IMR-90 (cell line): ENCODE measurements at regions not wholly inside any gene's neighbourhood (a gene's known extent, or its start where the extent isn't known, plus 50 kb on each side); places are given as distances from the start of the nearest gene placed in this dataset.

Source experiments
- ATAC-seq: fragments of 200-7000 bp; cut with Tn5 transposase; 2 replicates; pipeline ENCODE4 v1.9.1; 2020; ENCODE audit warnings: low read depth, mild to moderate bottlenecking, moderate library complexity
- BruUV-seq: library from RNA; stranded (reverse); fragments of 400-500 nt; replicated peaks from 2 replicates; lab custom pipeline; 2021; lab: Mats Ljungman, UMichigan
- CTCF ChIA-PET: fragments of 300-600 bp; formaldehyde crosslinking; extraction: SDS; loops from one replicate; lab custom pipeline; 2021; ENCODE audit warnings: antibody characterized with exemption; lab: Yijun Ruan, JAX
- POLR2A ChIA-PET: fragments of 300-600 bp; sonication (Branson Sonifier 250); formaldehyde crosslinking; loops from one replicate; lab custom pipeline; 2022; ENCODE audit warnings: antibody characterized with exemption; ENCODE audit not compliant: unreplicated experiment; lab: Charles Lee
- DNase-seq: peaks from one replicate; pipeline ENCODE4 v3.0.0; 2013
- H2AFZ ChIP-seq: replicated peaks from 2 replicates; pipeline ENCODE3; 2013; ENCODE audit warnings: low read length, mild to moderate bottlenecking; ENCODE audit not compliant: poor library complexity
- H2AK5ac ChIP-seq: 2 replicates; pipeline ENCODE4 v1.6.1; 2013; ENCODE audit warnings: low read depth, low read length, inconsistent platforms
- H2AK9ac ChIP-seq: replicated peaks from 2 replicates; pipeline ENCODE3; 2013; ENCODE audit warnings: mild to moderate bottlenecking, low read depth, low read length, moderate library complexity; ENCODE audit not compliant: poor library complexity
- H2BK120ac ChIP-seq: 2 replicates; pipeline ENCODE4 v1.6.1; 2013; ENCODE audit warnings: low read depth, low read length, inconsistent platforms
- H2BK15ac ChIP-seq: 3 replicates; pipeline ENCODE4 v1.6.1; 2013; ENCODE audit warnings: low read depth, low read length, inconsistent platforms
- H2BK20ac ChIP-seq: 2 replicates; pipeline ENCODE4 v1.6.1; 2013; ENCODE audit warnings: low read depth, mild to moderate bottlenecking, inconsistent platforms, low read length, moderate library complexity
- H2BK5ac ChIP-seq: 2 replicates; pipeline ENCODE4 v1.6.1; 2013; ENCODE audit warnings: mild to moderate bottlenecking, low read depth, low read length, inconsistent platforms; ENCODE audit not compliant: poor library complexity, severe bottlenecking
- H3K14ac ChIP-seq: replicated peaks from 2 replicates; pipeline ENCODE4 v1.6.1; 2013; ENCODE audit warnings: low read depth, low read length, inconsistent platforms
- H3K18ac ChIP-seq: 2 replicates; pipeline ENCODE4 v1.6.1; 2013; ENCODE audit warnings: low read depth, low read length, control low read depth
- H3K23ac ChIP-seq: 2 replicates; pipeline ENCODE4 v1.6.1; 2013; ENCODE audit warnings: low read depth, low read length, inconsistent platforms
- H3K27ac ChIP-seq: 2 replicates; pipeline ENCODE4 v1.5.1; 2013; ENCODE audit warnings: mild to moderate bottlenecking, control low read depth, low read length; ENCODE audit not compliant: insufficient read depth
- H3K27me3 ChIP-seq: 2 replicates; pipeline ENCODE4 v1.6.1; 2013; ENCODE audit warnings: low read length; ENCODE audit not compliant: control insufficient read depth, insufficient read depth
- H3K36me3 ChIP-seq: 2 replicates; pipeline ENCODE4 v1.6.1; 2013; ENCODE audit warnings: low read length, mixed read lengths; ENCODE audit not compliant: control insufficient read depth, insufficient read depth
- H3K4ac ChIP-seq: 2 replicates; pipeline ENCODE4 v1.6.1; 2013; ENCODE audit warnings: low read depth, low read length, inconsistent platforms
- H3K4me1 ChIP-seq: 2 replicates; pipeline ENCODE4 v1.6.1; 2013; ENCODE audit warnings: low read length, mixed read lengths; ENCODE audit not compliant: control insufficient read depth, insufficient read depth
- H3K4me2 ChIP-seq: 2 replicates; pipeline ENCODE4 v1.6.1; 2013; ENCODE audit warnings: low read depth, mild to moderate bottlenecking, control low read depth, low read length, moderate library complexity
- H3K4me3 ChIP-seq: 2 replicates; pipeline ENCODE4 v1.5.1; 2013; ENCODE audit warnings: low read depth, mild to moderate bottlenecking, control low read depth, low read length, moderate library complexity; ENCODE audit not compliant: insufficient read depth
- H3K56ac ChIP-seq: 2 replicates; pipeline ENCODE4 v1.6.1; 2013; ENCODE audit warnings: low read length, inconsistent platforms; ENCODE audit not compliant: insufficient read depth; ENCODE audit errors: extremely low read depth
- H3K79me1 ChIP-seq, 2 experiments: 2 replicates each; pipeline ENCODE4 v1.6.1; 2013; ENCODE audit warnings: low read length in 2 of 2, inconsistent platforms in 1 of 2, low read depth in 1 of 2
- H3K9ac ChIP-seq: 2 replicates; pipeline ENCODE4 v1.6.1; 2013; ENCODE audit warnings: low read depth, low read length, control low read depth
- H3K9me1 ChIP-seq: 2 replicates; pipeline ENCODE4 v1.6.1; 2013; ENCODE audit warnings: low read length, inconsistent platforms; ENCODE audit not compliant: insufficient read depth
- H3K9me3 ChIP-seq: 2 replicates; pipeline ENCODE4 v1.6.1; 2013; ENCODE audit warnings: low read length; ENCODE audit not compliant: control insufficient read depth, insufficient read depth
- H4K20me1 ChIP-seq: 2 replicates; pipeline ENCODE4 v1.6.1; 2013; ENCODE audit warnings: low read length, inconsistent platforms; ENCODE audit not compliant: insufficient read depth
- H4K5ac ChIP-seq: 2 replicates; pipeline ENCODE4 v1.6.1; 2013; ENCODE audit warnings: mild to moderate bottlenecking, low read depth, low read length, control low read depth
- H4K8ac ChIP-seq, 2 experiments: 2 replicates each; pipeline ENCODE4 v1.6.1; 2013; ENCODE audit warnings: low read depth in 2 of 2, low read length in 2 of 2, control low read depth in 1 of 2, inconsistent platforms in 1 of 2
- H4K91ac ChIP-seq: 2 replicates; pipeline ENCODE4 v1.6.1; 2013; ENCODE audit warnings: low read depth, low read length, inconsistent platforms; ENCODE audit not compliant: insufficient read depth
- BHLHE40 ChIP-seq: fragments of 150-350 bp; IDR thresholded peaks from 2 replicates; pipeline ENCODE4 v1.6.1; 2016; ENCODE audit warnings: mild to moderate bottlenecking, low read depth, low read length
- CEBPB ChIP-seq: IDR thresholded peaks from 2 replicates; pipeline ENCODE4 v1.6.1; 2012; ENCODE audit warnings: low read depth, low read length, improper control_type of control experiment
- CHD1 ChIP-seq: IDR thresholded peaks from 2 replicates; pipeline ENCODE4 v1.6.1; 2012; ENCODE audit warnings: low read depth, low read length, improper control_type of control experiment
- FOS ChIP-seq: fragments of 150-350 bp; IDR thresholded peaks from 2 replicates; pipeline ENCODE4 v1.6.1; 2016; ENCODE audit warnings: low read depth, low read length
- MAFK ChIP-seq: IDR thresholded peaks from 2 replicates; pipeline ENCODE4 v1.6.1; 2012; ENCODE audit warnings: low read depth, low read length, improper control_type of control experiment
- MAZ ChIP-seq: IDR thresholded peaks from 2 replicates; pipeline ENCODE4 v1.6.1; 2012; ENCODE audit warnings: low read depth, mild to moderate bottlenecking, low read length, improper control_type of control experiment, moderate library complexity, borderline replicate concordance
- MXI1 ChIP-seq: IDR thresholded peaks from 2 replicates; pipeline ENCODE4 v1.6.1; 2012; ENCODE audit warnings: low read depth, mild to moderate bottlenecking, low read length, moderate library complexity, borderline replicate concordance
- NFE2L2 ChIP-seq: fragments of 150-350 bp; IDR thresholded peaks from 2 replicates; pipeline ENCODE4 v1.6.1; 2016; ENCODE audit warnings: low read depth, mild to moderate bottlenecking, low read length
- POLR2A ChIP-seq: IDR thresholded peaks from 2 replicates; pipeline ENCODE4 v1.6.1; 2012; ENCODE audit warnings: mild to moderate bottlenecking, low read depth, low read length
- RAD21 ChIP-seq: IDR thresholded peaks from 2 replicates; pipeline ENCODE4 v1.6.1; 2012; ENCODE audit warnings: low read length, improper control_type of control experiment
- RCOR1 ChIP-seq: IDR thresholded peaks from 2 replicates; pipeline ENCODE4 v1.6.1; 2012; ENCODE audit warnings: mild to moderate bottlenecking, low read length, improper control_type of control experiment; ENCODE audit not compliant: insufficient replicate concordance
- RFX5 ChIP-seq: IDR thresholded peaks from 2 replicates; pipeline ENCODE4 v1.8.0; 2012; ENCODE audit warnings: low read depth, mild to moderate bottlenecking, low read length, moderate library complexity
- SMC3 ChIP-seq: fragments of 150-350 bp; IDR thresholded peaks from 2 replicates; pipeline ENCODE4 v1.6.1; 2016; ENCODE audit warnings: low read depth, mild to moderate bottlenecking, antibody characterized with exemption, low read length, moderate library complexity
- WGBS, 2 experiments: methylation state at CpG; one replicate each; pipeline versions ENCODE4 v1.1.5 to v1.1.7; 2013; ENCODE audit warnings: missing lambda C conversion rate in 2 of 2; ENCODE audit not compliant: insufficient read length in 1 of 2; ENCODE audit errors: extremely low coverage in 2 of 2; 5-methylcytosine and 5-hydroxymethylcytosine counted together
- dilution Hi-C: fragments of 300-500 bp; cut with HindIII; formaldehyde crosslinking; loops from one replicate; pipeline ENCODE4 v1.14.3; 2018; ENCODE audit warnings: low sequenced_read_pairs; ENCODE audit not compliant: unreplicated experiment
- in situ Hi-C: fragments of 300-500 bp; cut with MboI; formaldehyde crosslinking; loops from 3 replicates; pipeline ENCODE4 v1.14.3; 2019; ENCODE audit warnings: low sequenced_read_pairs, inconsistent platforms, mixed read lengths
- intact Hi-C: fragments of 100-400 bp; cut with micrococcal nuclease; formaldehyde crosslinking; loops from 2 replicates; pipeline ENCODE4 v1.10.0; 2022
- TF ChIP-seq, protein P1 (sequence below): fragments of 150-350 bp; IDR thresholded peaks from 2 replicates; pipeline ENCODE4 v1.6.1; 2016; ENCODE audit warnings: low read depth, mild to moderate bottlenecking, low read length, moderate library complexity, borderline replicate concordance
- TF ChIP-seq, protein P2 (sequence below): conservative IDR thresholded peaks from 2 replicates; pipeline ENCODE4 v1.5.1; 2012; ENCODE audit warnings: mild to moderate bottlenecking, low read depth, low read length, improper control_type of control experiment
- TF ChIP-seq, protein P3 (sequence below): fragments of 150-350 bp; IDR thresholded peaks from 2 replicates; pipeline ENCODE4 v1.6.1; 2017; ENCODE audit warnings: mild to moderate bottlenecking, antibody characterized with exemption, low read length, low read depth

DNA sequence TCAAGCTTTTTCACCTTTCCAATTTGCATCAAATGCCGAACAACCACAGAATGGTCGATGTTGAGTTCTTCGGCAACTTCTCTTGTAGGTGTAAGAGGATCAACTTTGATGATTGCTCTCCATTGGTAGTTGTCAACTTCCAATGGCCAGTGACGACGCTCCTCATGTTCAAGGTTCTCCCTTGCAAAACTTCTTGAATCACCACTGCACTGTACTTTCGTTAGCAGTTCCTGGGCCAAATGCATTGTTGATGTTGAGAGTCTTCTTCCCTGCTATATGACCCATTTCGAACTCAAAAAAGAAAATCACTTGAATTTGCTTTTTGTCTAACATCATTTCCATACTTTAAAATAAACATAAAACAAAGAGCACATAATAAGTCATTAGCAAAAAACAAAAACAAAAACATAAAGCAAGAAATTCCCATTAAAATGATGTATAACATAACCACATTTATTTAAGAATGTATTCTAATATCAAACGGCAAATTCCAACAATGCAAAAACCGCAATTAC, 71.2 kb upstream of the AP4E1 start:
- WGBS, 2 experiments = 100% methylated on average over 1 of the region's 9 CpGs; no CpG with 5 or more reads in 1 of the 2 experiments
- H3K23ac ChIP-seq = no peak overlapping the region
- H4K8ac ChIP-seq = no peak overlapping the region
- H3K14ac ChIP-seq = no peak overlapping the region
- no peak overlapping the region for H2AFZ ChIP-seq
- no peak overlapping the region for H4K91ac ChIP-seq
- no peak overlapping the region for H3K4me3 ChIP-seq
- no peak overlapping the region for H3K9ac ChIP-seq
- no peak overlapping the region for H2BK5ac ChIP-seq
- peaks cover 4% of the 10 kb centered on the region for H3K27me3 ChIP-seq
- H2AK5ac ChIP-seq = no peak overlapping the region
- no peaks in the 10 kb centered on the region for H4K20me1 ChIP-seq
- ChIA-PET CTCF (interaction anchor here (0.6 kb wide), 1 partner anchor 450 kb away, joined by 3 read pairs; no protein-coding TSS in a partner anchor), POLR2A (no interaction called here)
- in situ Hi-C loops = no loop called here
- H2BK20ac ChIP-seq = no peak overlapping the region
- no peaks in the 10 kb centered on the region for H3K9me1 ChIP-seq
- DNase-seq (no peak), ATAC-seq (no peak)
- H2BK120ac ChIP-seq = no peak overlapping the region
- intact Hi-C loops = no loop called here
- no peak overlapping the region for H2AK9ac ChIP-seq
- TF ChIP-seq, protein P1, sequence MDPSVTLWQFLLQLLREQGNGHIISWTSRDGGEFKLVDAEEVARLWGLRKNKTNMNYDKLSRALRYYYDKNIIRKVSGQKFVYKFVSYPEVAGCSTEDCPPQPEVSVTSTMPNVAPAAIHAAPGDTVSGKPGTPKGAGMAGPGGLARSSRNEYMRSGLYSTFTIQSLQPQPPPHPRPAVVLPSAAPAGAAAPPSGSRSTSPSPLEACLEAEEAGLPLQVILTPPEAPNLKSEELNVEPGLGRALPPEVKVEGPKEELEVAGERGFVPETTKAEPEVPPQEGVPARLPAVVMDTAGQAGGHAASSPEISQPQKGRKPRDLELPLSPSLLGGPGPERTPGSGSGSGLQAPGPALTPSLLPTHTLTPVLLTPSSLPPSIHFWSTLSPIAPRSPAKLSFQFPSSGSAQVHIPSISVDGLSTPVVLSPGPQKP = no peak
- TF ChIP-seq, protein P2, sequence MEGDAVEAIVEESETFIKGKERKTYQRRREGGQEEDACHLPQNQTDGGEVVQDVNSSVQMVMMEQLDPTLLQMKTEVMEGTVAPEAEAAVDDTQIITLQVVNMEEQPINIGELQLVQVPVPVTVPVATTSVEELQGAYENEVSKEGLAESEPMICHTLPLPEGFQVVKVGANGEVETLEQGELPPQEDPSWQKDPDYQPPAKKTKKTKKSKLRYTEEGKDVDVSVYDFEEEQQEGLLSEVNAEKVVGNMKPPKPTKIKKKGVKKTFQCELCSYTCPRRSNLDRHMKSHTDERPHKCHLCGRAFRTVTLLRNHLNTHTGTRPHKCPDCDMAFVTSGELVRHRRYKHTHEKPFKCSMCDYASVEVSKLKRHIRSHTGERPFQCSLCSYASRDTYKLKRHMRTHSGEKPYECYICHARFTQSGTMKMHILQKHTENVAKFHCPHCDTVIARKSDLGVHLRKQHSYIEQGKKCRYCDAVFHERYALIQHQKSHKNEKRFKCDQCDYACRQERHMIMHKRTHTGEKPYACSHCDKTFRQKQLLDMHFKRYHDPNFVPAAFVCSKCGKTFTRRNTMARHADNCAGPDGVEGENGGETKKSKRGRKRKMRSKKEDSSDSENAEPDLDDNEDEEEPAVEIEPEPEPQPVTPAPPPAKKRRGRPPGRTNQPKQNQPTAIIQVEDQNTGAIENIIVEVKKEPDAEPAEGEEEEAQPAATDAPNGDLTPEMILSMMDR = no peak
- TF ChIP-seq BHLHE40 (no peak), MAZ (no peak), POLR2A (no peak), SMC3 (no peak), MAFK (no peak), RAD21 (no peak), RFX5 (no peak), RCOR1 (no peak), FOS (no peak), MXI1 (no peak), CEBPB (no peak), CHD1 (no peak), NFE2L2 (no peak)
- TF ChIP-seq, protein P3, sequence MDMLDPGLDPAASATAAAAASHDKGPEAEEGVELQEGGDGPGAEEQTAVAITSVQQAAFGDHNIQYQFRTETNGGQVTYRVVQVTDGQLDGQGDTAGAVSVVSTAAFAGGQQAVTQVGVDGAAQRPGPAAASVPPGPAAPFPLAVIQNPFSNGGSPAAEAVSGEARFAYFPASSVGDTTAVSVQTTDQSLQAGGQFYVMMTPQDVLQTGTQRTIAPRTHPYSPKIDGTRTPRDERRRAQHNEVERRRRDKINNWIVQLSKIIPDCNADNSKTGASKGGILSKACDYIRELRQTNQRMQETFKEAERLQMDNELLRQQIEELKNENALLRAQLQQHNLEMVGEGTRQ = no peak
- no peak overlapping the region for H3K4me2 ChIP-seq
- no peaks in the 10 kb centered on the region for H3K36me3 ChIP-seq
- H3K4ac ChIP-seq = no peak overlapping the region
- no peak overlapping the region for H3K18ac ChIP-seq
- H3K79me1 ChIP-seq = no peaks in the 10 kb centered on the region
- H3K4me1 ChIP-seq = no peaks in the 10 kb centered on the region
- H3K56ac ChIP-seq = no peak overlapping the region
- H4K5ac ChIP-seq = no peak overlapping the region
- H2BK15ac ChIP-seq = no peak overlapping the region
- dilution Hi-C loops = no loop called here
- no peak overlapping the region for H3K27ac ChIP-seq
- BruUV-seq = no TSS peak
- H3K9me3 ChIP-seq = no peaks in the 10 kb centered on the region
